Fibroblast of villous mesenchyme (primary cell): ENCODE measurements at regions not wholly inside any gene's neighbourhood (a gene's known extent, or its start where the extent isn't known, plus 50 kb on each side); places are given as distances from the start of the nearest gene placed in this dataset.
"Not testable (repeated sequence)": the region's sequence is repeated elsewhere in the genome, so short reads cannot be mapped to it uniquely, and the experiment has no call there.

Experiments used
- DNase-seq: peaks from one replicate; pipeline ENCODE4 v3.0.0-alpha.2; 2010; ENCODE audit warnings: low read depth
- H3K4me3 ChIP-seq: 2 replicates; pipeline ENCODE4 v1.5.1; 2011; ENCODE audit warnings: low read depth, mild to moderate bottlenecking, low read length
- TF ChIP-seq, protein P1 (sequence below): IDR thresholded peaks from 2 replicates; pipeline ENCODE4 v1.5.1; 2012; ENCODE audit warnings: low read depth, mild to moderate bottlenecking, low read length; ENCODE audit not compliant: insufficient read depth

GRCh38 chr5:34556509-34556782, 99.7 kb upstream of the RAI14 start:
- no peak for DNase-seq
- H3K4me3 ChIP-seq = no peak overlapping the region
- TF ChIP-seq, protein P1, sequence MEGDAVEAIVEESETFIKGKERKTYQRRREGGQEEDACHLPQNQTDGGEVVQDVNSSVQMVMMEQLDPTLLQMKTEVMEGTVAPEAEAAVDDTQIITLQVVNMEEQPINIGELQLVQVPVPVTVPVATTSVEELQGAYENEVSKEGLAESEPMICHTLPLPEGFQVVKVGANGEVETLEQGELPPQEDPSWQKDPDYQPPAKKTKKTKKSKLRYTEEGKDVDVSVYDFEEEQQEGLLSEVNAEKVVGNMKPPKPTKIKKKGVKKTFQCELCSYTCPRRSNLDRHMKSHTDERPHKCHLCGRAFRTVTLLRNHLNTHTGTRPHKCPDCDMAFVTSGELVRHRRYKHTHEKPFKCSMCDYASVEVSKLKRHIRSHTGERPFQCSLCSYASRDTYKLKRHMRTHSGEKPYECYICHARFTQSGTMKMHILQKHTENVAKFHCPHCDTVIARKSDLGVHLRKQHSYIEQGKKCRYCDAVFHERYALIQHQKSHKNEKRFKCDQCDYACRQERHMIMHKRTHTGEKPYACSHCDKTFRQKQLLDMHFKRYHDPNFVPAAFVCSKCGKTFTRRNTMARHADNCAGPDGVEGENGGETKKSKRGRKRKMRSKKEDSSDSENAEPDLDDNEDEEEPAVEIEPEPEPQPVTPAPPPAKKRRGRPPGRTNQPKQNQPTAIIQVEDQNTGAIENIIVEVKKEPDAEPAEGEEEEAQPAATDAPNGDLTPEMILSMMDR = no peak

- not testable (repeated sequence) for H3K4me3 ChIP-seq, DNase-seq
Observed at GRCh38 chr5:34561581-34561980, 94.5 kb upstream of the RAI14 start.

DNA sequence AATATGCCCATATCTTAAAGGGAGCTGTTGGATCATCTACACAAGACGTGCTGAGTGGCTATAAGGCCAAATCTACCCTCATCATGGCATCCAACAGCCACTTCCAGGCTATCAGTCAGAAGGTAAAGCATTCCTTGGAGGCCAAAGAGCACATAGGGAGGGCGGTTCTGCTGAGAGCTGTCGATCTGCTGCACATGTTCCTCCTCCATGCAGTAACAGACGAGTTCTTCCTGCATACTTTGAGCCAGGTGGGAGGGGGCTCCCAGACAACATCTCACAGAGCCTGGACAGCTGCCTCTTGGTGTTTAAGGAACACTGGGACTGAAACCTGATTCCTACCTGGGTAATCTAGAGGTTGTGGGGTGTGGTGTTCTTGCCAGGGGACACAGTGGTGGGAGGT, 93.3 kb upstream of the RAI14 start:
- TF ChIP-seq, protein P1 = no peak
- no peak overlapping the region for H3K4me3 ChIP-seq
- no peak for DNase-seq

- TF ChIP-seq, protein P1 = no peak
- no peak for DNase-seq
- no peak overlapping the region for H3K4me3 ChIP-seq
Observed at GRCh38 chr5:34563269-34563668, 92.9 kb upstream of the RAI14 start.

- H3K4me3 ChIP-seq = no peak overlapping the region
- peak; percentile 87 for DNase-seq
- TF ChIP-seq, protein P1 = no peak
Observed at GRCh38 chr5:34563931-34564709, 92.0 kb upstream of the RAI14 start.

DNA sequence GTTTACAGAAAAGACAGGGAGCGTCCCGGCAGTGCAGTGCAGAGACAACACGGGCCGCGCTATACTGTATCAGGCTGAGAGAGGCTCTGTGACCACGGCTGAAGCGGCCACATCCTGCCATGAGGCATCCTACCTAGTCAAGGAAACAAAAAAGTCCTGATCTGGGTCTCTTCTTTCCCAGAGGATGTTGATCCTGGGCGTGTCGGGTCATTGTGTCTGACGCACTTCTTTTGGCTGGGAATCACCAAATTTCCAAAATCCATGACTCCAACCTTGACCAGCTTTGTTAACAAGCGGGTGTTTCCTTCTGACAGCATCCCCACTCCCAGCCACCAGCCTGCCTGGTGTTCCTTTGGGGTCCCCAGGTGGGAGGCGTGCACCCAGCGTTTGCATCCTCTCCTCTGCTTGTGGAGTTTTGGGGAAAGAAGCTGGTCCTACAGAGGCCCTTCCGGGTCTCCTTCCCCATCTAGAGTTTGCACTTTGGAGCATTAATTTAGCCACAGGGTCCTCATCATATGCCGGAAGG, 91.4 kb upstream of the RAI14 start:
- TF ChIP-seq, protein P1 = no peak
- H3K4me3 ChIP-seq = no peak overlapping the region
- peak; percentile 73 for DNase-seq

DNA sequence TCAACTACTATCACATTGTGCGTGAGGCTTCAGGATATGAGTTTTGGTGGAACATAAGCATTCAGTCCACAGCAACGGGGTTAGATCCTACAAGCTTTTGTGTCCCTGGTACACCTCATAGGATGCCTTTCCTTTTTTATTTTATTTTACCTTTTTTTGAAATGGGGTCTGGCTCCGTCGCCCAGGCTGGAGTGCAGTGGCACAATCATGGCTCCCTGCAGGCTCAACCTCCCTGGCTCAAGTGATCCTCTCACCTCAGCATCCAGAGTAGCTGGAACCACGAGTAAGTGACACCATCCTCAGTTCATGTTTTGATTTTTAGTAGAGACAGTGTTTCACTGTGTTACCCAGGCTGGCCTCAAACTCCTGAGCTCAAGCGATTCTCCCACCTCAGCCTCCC, 86.0 kb upstream of the RAI14 start:
- TF ChIP-seq, protein P1 = no peak
- DNase-seq = no peak
- H3K4me3 ChIP-seq = no peak overlapping the region
